ENCODE measurements at regions not wholly inside any gene's neighbourhood (a gene's known extent, or its start where the extent isn't known, plus 50 kb on each side); places are given as distances from the start of the nearest gene placed in this dataset.
"Not testable (repeated sequence)": the region's sequence is repeated elsewhere in the genome, so short reads cannot be mapped to it uniquely, and the experiment has no call there.

DNA sequence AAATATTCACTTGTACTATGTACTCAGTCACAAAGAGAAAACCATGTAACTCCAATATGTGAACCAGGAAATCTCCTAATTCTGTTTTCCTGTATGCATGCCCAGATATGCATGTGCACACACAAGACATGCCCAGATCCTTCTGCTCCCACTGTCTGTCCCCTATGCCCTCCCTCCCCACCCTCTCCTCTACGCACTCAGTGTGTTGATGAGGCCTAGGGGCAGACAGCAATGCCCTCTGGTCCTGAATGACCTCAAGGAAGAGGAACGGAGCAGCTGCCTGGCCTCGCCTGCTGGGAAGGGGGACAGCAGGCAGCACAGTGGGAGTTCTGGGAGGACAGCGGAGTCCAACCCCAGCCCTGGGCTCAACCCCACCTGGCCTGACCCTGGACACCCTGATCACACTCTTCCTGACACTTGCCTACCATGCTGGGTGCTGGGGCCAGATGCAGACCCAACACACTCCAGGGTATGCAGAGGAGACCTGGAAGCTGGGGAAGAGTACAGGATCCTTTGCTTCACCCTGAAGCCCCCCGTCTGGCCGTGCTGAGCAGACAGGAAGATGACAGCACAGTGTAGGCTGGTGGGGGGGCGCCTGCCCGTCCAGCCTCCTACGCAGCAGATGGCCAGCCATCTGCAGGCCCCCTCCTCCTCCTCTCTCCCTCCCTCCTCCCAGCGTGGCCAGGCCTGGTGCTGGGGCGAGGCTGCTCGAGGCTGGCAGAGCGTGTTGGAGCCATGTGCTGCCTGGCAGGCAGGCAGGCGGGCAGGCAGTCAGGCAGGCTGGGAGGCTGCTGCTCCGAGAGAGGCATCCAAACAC, 106.6 kb upstream of the NCOR2 start:
- DNase-seq, result no peak

- not testable (repeated sequence) for DNase-seq
Observed at GRCh38 chr12:124669271-124669721, 101.9 kb upstream of the NCOR2 start.

GRCh38 chr12:124668602-124669001, 101.2 kb upstream of the NCOR2 start:
- no peak for DNase-seq

DNA sequence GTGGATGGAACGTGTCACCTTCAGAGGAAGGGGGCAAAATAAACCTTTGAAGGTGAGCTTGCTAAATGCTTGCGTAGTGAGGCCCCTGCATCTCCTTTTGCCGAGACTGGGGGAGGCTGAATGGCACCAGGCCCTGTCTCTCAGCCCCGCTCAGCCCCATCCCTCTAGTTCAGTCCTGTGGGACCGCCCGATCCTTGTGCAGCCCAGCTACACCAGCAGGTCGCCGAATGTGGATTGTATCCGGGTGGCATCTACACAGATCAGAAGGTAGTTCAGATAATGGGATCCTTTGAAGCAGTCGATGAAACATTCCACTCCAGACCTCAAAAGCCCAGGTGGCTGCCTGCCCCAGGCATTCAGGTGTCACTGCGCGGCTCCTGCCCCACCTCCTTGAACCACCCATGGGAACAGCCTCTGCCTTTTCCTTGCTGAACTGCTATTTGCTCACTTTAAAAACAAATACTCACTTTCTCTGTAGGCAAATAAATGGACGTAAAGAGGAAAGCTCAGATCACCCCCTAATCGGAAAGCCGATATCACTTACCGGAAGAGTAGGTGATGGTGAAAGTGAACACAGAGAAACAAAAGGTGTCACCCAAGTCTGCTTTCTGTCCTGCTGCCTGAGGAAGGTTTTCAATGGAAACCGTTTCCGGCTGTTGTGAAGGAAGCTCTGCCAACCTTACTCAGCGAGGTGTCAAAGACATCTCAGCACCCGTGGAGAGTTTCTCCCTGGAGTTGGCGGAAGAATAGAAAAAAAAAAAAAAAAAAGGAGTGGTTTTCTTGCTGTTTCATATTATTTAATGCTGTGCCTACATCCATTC, 100.3 kb upstream of the NCOR2 start:
- DNase-seq, result no peak

DNA sequence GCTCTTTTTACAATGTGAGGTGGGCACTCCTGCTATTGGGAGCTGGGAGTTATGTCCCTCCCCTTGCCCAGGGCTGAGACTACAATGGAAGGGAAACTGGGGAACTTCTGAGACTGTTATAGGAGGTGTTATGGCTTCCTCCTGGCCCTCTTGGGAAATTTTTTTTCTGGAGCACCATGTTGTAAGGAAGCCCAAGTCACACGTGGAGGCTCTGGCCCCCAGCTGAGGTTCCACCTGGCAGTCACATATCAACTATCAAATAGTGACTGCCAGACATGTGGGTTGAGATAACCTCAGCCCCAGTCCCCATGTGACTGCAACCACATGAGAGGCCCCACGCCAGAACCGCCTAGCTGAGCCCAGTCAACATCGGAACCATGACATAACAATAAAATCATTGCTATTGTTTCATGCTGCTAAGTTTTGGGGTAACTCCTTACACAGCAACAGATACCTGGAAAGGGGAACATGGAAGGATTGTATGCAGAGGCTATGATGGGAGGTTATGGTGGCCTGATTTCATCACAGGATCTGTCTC, 99.4 kb upstream of the NCOR2 start:
- DNase-seq, result no peak

GRCh38 chr12:124665511-124665910, 98.1 kb upstream of the NCOR2 start:
- no peak for DNase-seq

- no peak for DNase-seq
Observed at GRCh38 chr12:124664395-124665111, 97.1 kb upstream of the NCOR2 start.

DNA sequence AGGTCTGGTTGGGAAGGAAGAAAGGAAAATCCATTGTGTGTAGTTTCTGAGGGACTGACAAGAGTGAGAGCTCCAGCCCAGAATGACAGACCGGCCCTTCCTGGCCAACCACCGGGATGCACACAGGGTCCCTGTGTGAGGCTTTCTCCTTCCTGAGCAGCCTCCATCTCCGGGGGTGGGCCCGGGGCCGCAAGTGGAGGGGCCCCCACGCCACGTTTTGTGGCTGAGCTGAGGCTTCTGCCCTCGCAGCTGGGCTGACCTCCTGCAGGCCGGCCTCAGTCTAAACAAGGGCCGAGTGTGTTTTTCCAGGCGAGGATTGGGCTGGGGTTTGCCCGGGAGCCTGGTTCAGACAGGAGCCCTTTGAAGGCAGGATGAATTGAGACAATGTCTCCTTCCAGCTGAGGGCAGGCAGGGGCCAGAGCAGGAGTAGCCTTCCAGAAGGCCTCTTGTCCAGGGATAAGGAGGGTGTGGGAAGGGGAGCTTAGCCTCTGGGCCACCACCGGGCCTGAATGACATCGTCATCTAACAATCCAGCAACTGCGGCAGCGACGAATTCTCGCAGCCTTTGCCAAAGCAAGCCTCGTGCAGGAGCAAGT, 96.5 kb upstream of the NCOR2 start:
- DNase-seq, result no peak

GRCh38 chr12:124663206-124663605, 95.8 kb upstream of the NCOR2 start:
- DNase-seq, result no peak

DNA sequence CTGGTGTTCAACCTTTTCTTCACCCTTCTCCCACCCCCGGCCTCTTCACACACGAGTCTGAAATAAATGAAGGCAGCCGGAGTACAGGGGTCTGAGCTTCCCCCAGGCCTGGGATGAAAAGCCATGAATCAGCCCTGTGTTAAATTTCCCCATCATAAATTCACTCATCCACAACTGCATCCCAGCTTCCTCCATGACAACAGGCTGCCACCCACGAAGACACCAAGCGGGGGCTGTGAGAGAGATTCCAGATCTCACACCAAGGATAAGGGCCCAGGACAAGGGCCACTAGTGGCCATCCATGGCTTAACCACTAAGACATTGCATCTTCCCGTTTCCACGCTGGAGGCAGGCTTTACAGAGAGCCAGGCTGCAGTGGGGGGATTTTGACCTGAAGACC, 93.9 kb upstream of the NCOR2 start:
- DNase-seq, result no peak

GRCh38 chr12:124660851-124661250, 93.4 kb upstream of the NCOR2 start:
- DNase-seq, result no peak

DNA sequence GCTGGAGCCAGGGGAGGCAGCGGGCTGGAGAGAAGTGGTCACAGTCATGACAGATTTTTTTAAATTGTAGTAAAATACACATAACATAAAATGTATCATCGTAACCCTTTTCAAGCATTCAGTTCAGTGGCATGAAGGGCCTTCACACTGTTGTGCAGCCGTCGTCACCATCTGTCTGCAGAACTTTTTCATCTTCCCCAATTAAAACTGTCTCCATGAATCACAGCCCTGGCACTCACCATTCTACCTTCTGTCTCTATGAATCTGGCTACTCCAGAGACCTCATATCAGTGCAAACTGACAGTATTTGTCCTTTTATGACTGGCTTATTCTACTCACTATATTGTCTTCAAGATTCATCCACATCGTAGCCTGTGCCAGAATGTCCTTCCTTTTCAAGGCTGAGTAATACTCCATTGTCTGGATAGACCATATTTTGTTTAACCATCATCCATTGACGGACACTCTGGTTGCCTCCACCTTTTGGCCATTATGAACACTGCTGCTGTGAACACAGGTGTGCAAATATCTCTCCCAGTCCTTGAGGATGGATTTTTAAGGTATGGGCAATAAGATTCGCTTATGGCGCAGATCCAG, 91.5 kb upstream of the NCOR2 start:
- DNase-seq, result no peak

- no peak for DNase-seq
Observed at GRCh38 chr12:124658302-124658701, 90.9 kb upstream of the NCOR2 start.

DNA sequence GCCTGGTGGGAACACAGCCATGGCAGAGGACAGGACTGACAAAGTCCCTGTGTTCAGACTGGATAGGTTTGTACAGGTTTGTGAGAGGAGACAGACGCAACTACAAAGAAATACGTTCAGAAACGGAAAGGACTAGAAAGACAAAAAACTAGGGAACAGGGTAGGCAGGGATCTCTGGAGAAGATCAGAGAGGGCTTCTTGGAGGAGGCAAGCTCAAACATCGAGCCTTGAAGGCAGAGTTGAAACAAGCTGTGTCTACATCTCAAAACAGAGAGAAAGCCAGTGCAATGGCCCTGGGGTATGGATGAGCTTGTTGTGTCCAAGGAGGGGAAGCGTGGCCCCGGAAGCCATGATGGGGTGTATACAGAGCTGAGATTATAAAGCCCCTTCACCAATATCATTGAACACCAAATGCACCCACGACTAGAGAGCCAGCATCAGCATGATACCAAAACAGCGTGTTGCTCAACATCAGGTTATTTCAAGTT, 89.6 kb upstream of the NCOR2 start:
- DNase-seq, result no peak

DNA sequence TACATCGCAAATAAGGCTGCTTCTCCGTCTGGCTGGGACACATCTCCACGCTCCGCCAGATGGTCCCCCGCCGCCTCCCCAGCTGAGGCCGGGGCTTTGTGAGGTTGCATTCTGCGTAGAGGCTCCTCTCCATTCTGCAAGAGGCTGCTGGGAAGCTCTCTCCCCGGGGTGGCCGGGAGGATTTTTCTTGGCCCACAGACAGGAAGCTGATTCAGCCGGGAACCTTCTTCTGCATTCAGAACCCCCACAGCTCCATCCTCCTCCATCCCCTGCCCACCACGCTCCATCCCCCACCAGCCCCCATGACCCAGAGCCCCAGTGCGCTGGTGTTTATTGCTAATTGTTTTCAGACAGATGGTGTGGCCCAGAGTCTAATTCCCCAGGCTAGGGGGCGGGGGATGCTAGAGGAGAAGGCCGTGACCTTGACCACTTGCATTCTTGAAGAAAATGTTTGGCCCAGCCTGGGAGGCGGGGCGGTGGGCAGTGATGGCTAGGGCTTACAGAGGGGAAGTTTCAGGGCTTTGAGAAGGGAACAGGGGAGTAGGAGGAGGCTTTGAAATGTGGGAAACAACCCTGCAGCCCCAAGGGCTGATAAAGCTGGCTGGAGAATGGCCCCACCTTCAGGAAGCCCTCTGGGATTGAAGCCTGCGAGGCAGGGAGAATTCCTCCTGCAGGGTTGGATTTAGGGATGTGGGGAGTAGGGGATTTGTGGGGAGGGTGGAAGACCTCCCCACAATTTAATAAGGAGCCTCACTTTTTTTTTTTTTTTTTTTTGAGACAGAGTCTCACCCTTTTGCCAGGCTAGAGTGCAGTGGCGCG, 88.5 kb upstream of the NCOR2 start:
- DNase-seq, result no peak

DNA sequence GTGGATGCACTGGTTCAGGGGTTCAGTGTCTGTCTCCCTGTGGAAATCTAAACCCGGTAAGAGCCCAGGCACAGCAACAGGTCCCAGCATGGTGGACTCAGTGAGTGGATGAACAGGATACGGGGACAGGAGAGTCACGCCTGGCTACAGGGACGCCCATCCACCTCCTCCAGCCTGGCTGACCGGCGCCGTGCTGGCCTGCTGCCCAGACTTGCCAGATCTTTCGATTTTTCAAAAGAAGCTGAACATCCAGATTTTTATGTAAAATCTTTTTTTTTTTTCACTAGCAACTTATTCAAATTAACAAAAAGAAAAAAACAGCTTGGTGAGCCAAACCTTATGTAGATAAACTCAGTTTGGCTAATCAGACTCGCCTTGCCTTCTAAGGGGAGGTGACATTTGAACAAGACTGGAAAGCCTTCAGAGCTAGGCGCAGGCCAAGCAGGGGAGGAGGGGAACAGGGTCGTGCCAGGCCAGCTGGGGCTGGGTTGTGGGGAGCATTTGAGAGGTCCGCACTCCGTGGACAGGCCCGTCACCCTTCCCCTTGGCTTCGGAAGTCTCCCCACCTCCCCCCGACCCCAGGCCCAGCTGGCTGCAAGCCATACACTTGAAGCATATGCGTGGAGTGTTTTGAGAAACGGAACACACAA, 87.8 kb upstream of the NCOR2 start:
- DNase-seq, result no peak

GRCh38 chr12:124654666-124655047, 87.2 kb upstream of the NCOR2 start:
- no peak for DNase-seq

DNA sequence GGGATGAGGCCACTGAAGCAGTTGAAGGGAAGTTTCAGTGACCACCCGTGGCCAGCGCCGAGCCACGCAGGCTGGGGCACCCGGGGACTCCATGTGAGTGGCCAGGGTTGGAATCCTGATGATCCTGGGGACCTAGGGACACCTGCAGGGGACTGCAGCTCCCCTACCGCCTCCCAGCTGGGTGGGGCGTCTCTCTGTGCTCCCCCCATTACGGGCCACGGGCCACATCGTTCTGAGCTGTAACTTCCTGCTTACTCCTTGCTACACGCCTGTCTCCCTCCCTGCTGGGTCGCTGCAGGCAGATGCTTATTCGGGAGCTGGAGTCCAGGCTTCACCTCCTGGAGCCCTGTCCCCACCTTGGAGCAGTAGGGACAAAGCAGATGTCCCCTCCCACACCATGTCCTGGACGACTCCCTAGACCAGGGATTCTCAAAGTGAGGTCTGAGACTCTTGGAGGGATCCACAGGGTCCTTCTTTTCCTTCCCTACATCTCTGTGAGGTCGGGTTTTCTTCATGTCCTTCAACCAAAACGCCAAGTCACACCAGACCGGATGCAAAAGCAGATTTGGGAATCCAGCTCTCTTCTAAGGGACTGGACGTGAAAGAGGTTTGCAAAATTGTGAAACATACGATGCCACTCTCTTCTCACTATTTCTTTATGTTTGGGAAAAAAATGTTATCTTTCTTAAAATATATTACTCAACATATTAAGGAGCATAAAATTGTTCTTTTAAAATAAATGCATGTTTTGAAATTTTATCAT, 85.9 kb upstream of the NCOR2 start:
- no peak for DNase-seq

GRCh38 chr12:124652661-124653060, 85.2 kb upstream of the NCOR2 start:
- no peak for DNase-seq

All from effector CD4-positive, alpha-beta T cell (primary cell).